ENCODE measurements at regions not wholly inside any gene's neighbourhood (a gene's known extent, or its start where the extent isn't known, plus 50 kb on each side); places are given as distances from the start of the nearest gene placed in this dataset.
A peak's percentile ranks its signal among the peaks of the same experiment; 100 is the strongest.

GRCh38 chr18:34965566-34965965 is 75.6 kb upstream of the MAPRE2 start:
- Mint-ChIP-seq H3K36me3 (ENCODE audit: low read depth) (peaks cover 5% of the 10 kb centered on the region), H3K27me3 (peaks cover 41% of the 10 kb centered on the region)

GRCh38 chr18:34970106-34970505 is 71.1 kb upstream of the MAPRE2 start:
- Mint-ChIP-seq H3K27ac (no peak overlapping the region), H3K4me3 (no peak overlapping the region), H3K27me3 (peaks cover 63% of the 10 kb centered on the region), H3K36me3 (ENCODE audit: low read depth) (peaks cover 5% of the 10 kb centered on the region), H3K4me1 (peaks cover 2% of the 10 kb centered on the region)
- no peaks in the 10 kb centered on the region for H3K9me3 ChIP-seq (ENCODE audit: control insufficient read depth, low read length, poor library complexity, severe bottlenecking)
- ATAC-seq (no peak), DNase-seq (no peak)

More at GRCh38 chr18:34965566-34965965, 75.6 kb upstream of the MAPRE2 start:
- H3K9me3 ChIP-seq (ENCODE audit: control insufficient read depth, low read length, poor library complexity, severe bottlenecking) = no peaks in the 10 kb centered on the region
- H3K4me3 Mint-ChIP-seq = no peak overlapping the region
- H3K27ac Mint-ChIP-seq = no peak overlapping the region
- peaks cover 2% of the 10 kb centered on the region for H3K4me1 Mint-ChIP-seq
- DNase-seq (no peak), ATAC-seq (no peak)

- H3K4me1 Mint-ChIP-seq = peaks cover 5% of the 10 kb centered on the region
- no peak overlapping the region for H3K4me3 Mint-ChIP-seq
- no peak for ATAC-seq
- peaks cover 65% of the 10 kb centered on the region for H3K27me3 Mint-ChIP-seq
- DNase-seq = no peak
- H3K27ac Mint-ChIP-seq = no peak overlapping the region
- H3K36me3 Mint-ChIP-seq (ENCODE audit: low read depth) = peaks cover 5% of the 10 kb centered on the region
- H3K9me3 ChIP-seq (ENCODE audit: control insufficient read depth, low read length, poor library complexity, severe bottlenecking) = no peaks in the 10 kb centered on the region
These were observed 69.9 kb upstream of the MAPRE2 start for GRCh38 chr18:34971313-34971712.

- Mint-ChIP-seq H3K27ac (no peak overlapping the region), H3K4me1 (peaks cover 10% of the 10 kb centered on the region), H3K27me3 (peaks cover 58% of the 10 kb centered on the region), H3K4me3 (no peak overlapping the region), H3K36me3 (ENCODE audit: low read depth) (peaks cover 3% of the 10 kb centered on the region)
- H3K9me3 ChIP-seq (ENCODE audit: control insufficient read depth, low read length, poor library complexity, severe bottlenecking) = no peaks in the 10 kb centered on the region
- ATAC-seq (no peak), DNase-seq (no peak)
These were observed 68.3 kb upstream of the MAPRE2 start for GRCh38 chr18:34972765-34973414.

GRCh38 chr18:34976123-34976522 is 65.1 kb upstream of the MAPRE2 start:
- Mint-ChIP-seq H3K36me3 (ENCODE audit: low read depth) (no peaks in the 10 kb centered on the region), H3K27me3 (peaks cover 44% of the 10 kb centered on the region)
- no peak for DNase-seq

GRCh38 chr18:34976534-34976898 is 64.7 kb upstream of the MAPRE2 start:
- ATAC-seq = no peak
- H3K4me1 Mint-ChIP-seq = peaks cover 23% of the 10 kb centered on the region
- DNase-seq = no peak
- no peaks in the 10 kb centered on the region for H3K9me3 ChIP-seq (ENCODE audit: control insufficient read depth, low read length, poor library complexity, severe bottlenecking)
- H3K27me3 Mint-ChIP-seq = peaks cover 44% of the 10 kb centered on the region
- H3K36me3 Mint-ChIP-seq (ENCODE audit: low read depth) = no peaks in the 10 kb centered on the region
- H3K4me3 Mint-ChIP-seq = peak overlapping the region; percentile 92
- no peak overlapping the region for H3K27ac Mint-ChIP-seq

More at GRCh38 chr18:34976123-34976522, 65.1 kb upstream of the MAPRE2 start:
- peak overlapping the region; percentile 92 for H3K4me3 Mint-ChIP-seq
- H3K27ac Mint-ChIP-seq = no peak overlapping the region
- no peak for ATAC-seq
- no peaks in the 10 kb centered on the region for H3K9me3 ChIP-seq (ENCODE audit: control insufficient read depth, low read length, poor library complexity, severe bottlenecking)
- H3K4me1 Mint-ChIP-seq = peaks cover 23% of the 10 kb centered on the region

GRCh38 chr18:34976899-34977837 is 64.0 kb upstream of the MAPRE2 start:
- H3K9me3 ChIP-seq (ENCODE audit: control insufficient read depth, low read length, poor library complexity, severe bottlenecking) = no peaks in the 10 kb centered on the region
- Mint-ChIP-seq H3K4me1 (peaks cover 23% of the 10 kb centered on the region), H3K27ac (no peak overlapping the region), H3K4me3 (peak overlapping the region; percentile 92), H3K27me3 (peaks cover 42% of the 10 kb centered on the region), H3K36me3 (ENCODE audit: low read depth) (no peaks in the 10 kb centered on the region)
- DNase-seq (peak; percentile 45 to 57 (median 51)), ATAC-seq (peak; percentile 83)

GRCh38 chr18:34977838-34978532 is 63.2 kb upstream of the MAPRE2 start:
- ATAC-seq (peak; percentile 18), DNase-seq (peak in 1 of 3 donors; percentile 9)
- peak overlapping the region; percentile 21 for H3K27ac Mint-ChIP-seq
- H3K4me3 Mint-ChIP-seq = peak overlapping the region; percentile 92
- peaks cover 33% of the 10 kb centered on the region for H3K27me3 Mint-ChIP-seq
- no peaks in the 10 kb centered on the region for H3K9me3 ChIP-seq (ENCODE audit: control insufficient read depth, low read length, poor library complexity, severe bottlenecking)
- H3K4me1 Mint-ChIP-seq = peaks cover 23% of the 10 kb centered on the region
- H3K36me3 Mint-ChIP-seq (ENCODE audit: low read depth) = no peaks in the 10 kb centered on the region

- H3K4me3 Mint-ChIP-seq = peak overlapping the region; percentile 92
- H3K9me3 ChIP-seq (ENCODE audit: control insufficient read depth, low read length, poor library complexity, severe bottlenecking) = no peaks in the 10 kb centered on the region
- no peaks in the 10 kb centered on the region for H3K36me3 Mint-ChIP-seq (ENCODE audit: low read depth)
- ATAC-seq (peak; percentile 17), DNase-seq (no peak)
- H3K27me3 Mint-ChIP-seq = peaks cover 28% of the 10 kb centered on the region
- H3K27ac Mint-ChIP-seq = peak overlapping the region; percentile 21
- H3K4me1 Mint-ChIP-seq = peaks cover 23% of the 10 kb centered on the region
These were observed 62.7 kb upstream of the MAPRE2 start for GRCh38 chr18:34978533-34978893.

GRCh38 chr18:34978953-34979608 is 62.1 kb upstream of the MAPRE2 start:
- Mint-ChIP-seq H3K27me3 (peaks cover 22% of the 10 kb centered on the region), H3K27ac (peak overlapping the region; percentile 21), H3K4me1 (peaks cover 23% of the 10 kb centered on the region), H3K36me3 (ENCODE audit: low read depth) (no peaks in the 10 kb centered on the region), H3K4me3 (peak overlapping the region; percentile 92)
- H3K9me3 ChIP-seq (ENCODE audit: control insufficient read depth, low read length, poor library complexity, severe bottlenecking) = no peaks in the 10 kb centered on the region
- peak; percentile 53 for ATAC-seq
- DNase-seq = peak in 1 of 3 donors; percentile 13

- DNase-seq = no peak
These were observed 59.7 kb upstream of the MAPRE2 start for GRCh38 chr18:34981487-34981886.

GRCh38 chr18:34985963-34986362 is 55.2 kb upstream of the MAPRE2 start:
- no peak for DNase-seq
- no peaks in the 10 kb centered on the region for H3K4me1 Mint-ChIP-seq
- H3K4me3 Mint-ChIP-seq = no peak overlapping the region
- no peak for ATAC-seq
- no peak overlapping the region for H3K27ac Mint-ChIP-seq
- peaks cover 5% of the 10 kb centered on the region for H3K27me3 Mint-ChIP-seq
- no peaks in the 10 kb centered on the region for H3K9me3 ChIP-seq (ENCODE audit: control insufficient read depth, low read length, poor library complexity, severe bottlenecking)
- H3K36me3 Mint-ChIP-seq (ENCODE audit: low read depth) = no peaks in the 10 kb centered on the region

More at GRCh38 chr18:34981487-34981886, 59.7 kb upstream of the MAPRE2 start:
- H3K36me3 Mint-ChIP-seq (ENCODE audit: low read depth) = no peaks in the 10 kb centered on the region
- peaks cover 18% of the 10 kb centered on the region for H3K4me1 Mint-ChIP-seq
- H3K27me3 Mint-ChIP-seq = peaks cover 1% of the 10 kb centered on the region
- H3K27ac Mint-ChIP-seq = no peak overlapping the region
- no peaks in the 10 kb centered on the region for H3K9me3 ChIP-seq (ENCODE audit: control insufficient read depth, low read length, poor library complexity, severe bottlenecking)
- no peak for ATAC-seq
- H3K4me3 Mint-ChIP-seq = peak overlapping the region; percentile 12

- H3K9me3 ChIP-seq (ENCODE audit: control insufficient read depth, low read length, poor library complexity, severe bottlenecking) = no peaks in the 10 kb centered on the region
- H3K27me3 Mint-ChIP-seq = peaks cover 20% of the 10 kb centered on the region
- DNase-seq = no peak
- no peaks in the 10 kb centered on the region for H3K36me3 Mint-ChIP-seq (ENCODE audit: low read depth)
- H3K27ac Mint-ChIP-seq = no peak overlapping the region
- ATAC-seq = no peak
- no peak overlapping the region for H3K4me3 Mint-ChIP-seq
- no peaks in the 10 kb centered on the region for H3K4me1 Mint-ChIP-seq
These were observed 50.6 kb upstream of the MAPRE2 start for GRCh38 chr18:34990597-34990996.

Measured in T-helper 17 cell (primary cell).